ENCODE measurements at regions not wholly inside any gene's neighbourhood (a gene's known extent, or its start where the extent isn't known, plus 50 kb on each side); places are given as distances from the start of the nearest gene placed in this dataset.

GRCh38 chr6:105588123-105588710 lies 185.3 kb upstream of the PREP start:
- no peak for TF ChIP-seq CTCF (conservative IDR thresholded peaks at IDR 0.05; ENCODE audit: low read depth in 2 of 2)
- no peak for TF ChIP-seq EZH2phosphoT487 (IDR thresholded peaks at IDR 0.05; ENCODE audit: unreplicated experiment)
